BE2C (cell line): ENCODE measurements at regions not wholly inside any gene's neighbourhood (a gene's known extent, or its start where the extent isn't known, plus 50 kb on each side); places are given as distances from the start of the nearest gene placed in this dataset.

Source experiments
- DNase-seq: peaks from one replicate; pipeline ENCODE4 v3.0.0-alpha.2; 2020
- H3K27me3 ChIP-seq: fragments of 250-450 bp; sonication (Bioruptor Pico); 2 replicates; pipeline ENCODE4 v1.5.1; 2020; ENCODE audit warnings: mild to moderate bottlenecking
- H3K36me3 ChIP-seq: fragments of 250-450 bp; sonication (Bioruptor Pico); 2 replicates; pipeline ENCODE4 v1.5.1; 2020; ENCODE audit warnings: mild to moderate bottlenecking
- H3K4me1 ChIP-seq: fragments of 250-450 bp; sonication (Bioruptor Pico); 2 replicates; pipeline ENCODE4 v1.5.1; 2020
- H3K4me3 ChIP-seq: 2 replicates; pipeline ENCODE4 v1.5.1; 2011; ENCODE audit warnings: low read depth, low read length
- H3K9me3 ChIP-seq: fragments of 250-450 bp; sonication (Bioruptor Pico); 2 replicates; pipeline ENCODE4 v1.5.1; 2020
- TF ChIP-seq, protein P1 (sequence below): IDR thresholded peaks from 2 replicates; pipeline ENCODE4 v1.5.1; 2012; ENCODE audit warnings: mild to moderate bottlenecking, low read depth, low read length

DNA sequence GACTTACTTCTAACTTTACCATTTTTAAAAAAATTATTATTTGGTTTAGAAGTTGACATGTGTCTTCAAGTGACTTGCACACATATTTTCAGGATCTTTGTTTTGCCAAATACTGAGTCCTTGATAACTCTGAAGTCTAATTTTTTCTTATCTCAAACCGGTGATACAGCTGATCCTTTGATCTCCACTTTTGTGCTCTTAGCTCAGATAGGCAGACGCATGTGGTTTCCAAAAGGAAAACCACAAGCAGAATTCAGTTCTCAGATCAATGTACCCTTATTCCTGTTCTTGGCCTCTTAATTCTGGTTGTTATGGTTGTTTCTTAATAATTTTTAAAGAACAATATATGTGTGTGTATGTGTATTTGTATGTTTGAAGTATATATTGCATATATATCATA is 238.3 kb upstream of the EDIL3 start:
- Histone ChIP-seq H3K9me3 (no peaks in the 10 kb centered on the region), H3K4me3 (no peak overlapping the region), H3K36me3 (no peaks in the 10 kb centered on the region), H3K4me1 (no peaks in the 10 kb centered on the region), H3K27me3 (no peaks in the 10 kb centered on the region)
- no peak for DNase-seq
- TF ChIP-seq, protein P1, sequence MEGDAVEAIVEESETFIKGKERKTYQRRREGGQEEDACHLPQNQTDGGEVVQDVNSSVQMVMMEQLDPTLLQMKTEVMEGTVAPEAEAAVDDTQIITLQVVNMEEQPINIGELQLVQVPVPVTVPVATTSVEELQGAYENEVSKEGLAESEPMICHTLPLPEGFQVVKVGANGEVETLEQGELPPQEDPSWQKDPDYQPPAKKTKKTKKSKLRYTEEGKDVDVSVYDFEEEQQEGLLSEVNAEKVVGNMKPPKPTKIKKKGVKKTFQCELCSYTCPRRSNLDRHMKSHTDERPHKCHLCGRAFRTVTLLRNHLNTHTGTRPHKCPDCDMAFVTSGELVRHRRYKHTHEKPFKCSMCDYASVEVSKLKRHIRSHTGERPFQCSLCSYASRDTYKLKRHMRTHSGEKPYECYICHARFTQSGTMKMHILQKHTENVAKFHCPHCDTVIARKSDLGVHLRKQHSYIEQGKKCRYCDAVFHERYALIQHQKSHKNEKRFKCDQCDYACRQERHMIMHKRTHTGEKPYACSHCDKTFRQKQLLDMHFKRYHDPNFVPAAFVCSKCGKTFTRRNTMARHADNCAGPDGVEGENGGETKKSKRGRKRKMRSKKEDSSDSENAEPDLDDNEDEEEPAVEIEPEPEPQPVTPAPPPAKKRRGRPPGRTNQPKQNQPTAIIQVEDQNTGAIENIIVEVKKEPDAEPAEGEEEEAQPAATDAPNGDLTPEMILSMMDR = no peak

DNA sequence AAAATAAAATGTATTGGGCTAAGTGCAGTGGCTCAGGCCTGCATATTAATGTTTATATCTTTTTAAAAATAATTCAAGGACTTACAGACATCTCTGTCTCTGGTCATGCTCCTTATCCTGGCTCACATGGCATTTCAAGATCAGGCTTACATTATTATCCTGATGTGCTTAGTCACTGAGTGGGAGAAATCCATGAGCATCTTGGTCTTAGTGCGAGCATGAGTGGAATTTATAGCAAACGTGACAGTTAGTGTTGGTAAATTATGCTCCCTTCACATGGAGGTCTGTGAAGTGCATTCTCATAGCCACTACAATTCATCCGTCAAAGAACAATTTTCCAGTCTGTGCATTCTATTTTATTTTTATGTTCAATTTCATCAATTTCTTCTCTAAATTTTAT is 237.8 kb upstream of the EDIL3 start:
- TF ChIP-seq, protein P1 = no peak
- DNase-seq = no peak
- no peaks in the 10 kb centered on the region for H3K36me3 ChIP-seq
- H3K9me3 ChIP-seq = no peaks in the 10 kb centered on the region
- H3K27me3 ChIP-seq = no peaks in the 10 kb centered on the region
- no peaks in the 10 kb centered on the region for H3K4me1 ChIP-seq
- H3K4me3 ChIP-seq = no peak overlapping the region

DNA sequence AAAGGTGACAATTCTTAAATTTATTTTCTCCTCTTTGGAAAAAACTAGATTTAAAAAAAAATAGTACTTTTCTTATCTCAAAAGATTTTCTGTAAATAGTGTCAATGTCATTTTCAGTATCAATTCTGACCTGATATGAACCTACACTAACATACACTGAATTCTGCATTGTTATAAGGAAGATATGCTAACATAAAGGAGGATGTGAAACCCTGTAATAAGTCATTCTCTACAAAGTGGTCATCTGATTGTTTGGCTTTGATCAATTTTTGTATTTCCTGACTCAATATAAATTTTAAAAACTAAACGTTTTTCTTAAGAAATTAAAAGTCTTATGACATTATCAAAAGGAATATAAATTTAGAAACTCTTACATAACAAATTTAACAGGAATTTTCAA is 233.6 kb upstream of the EDIL3 start:
- Histone ChIP-seq H3K4me3 (no peak overlapping the region), H3K36me3 (no peaks in the 10 kb centered on the region), H3K4me1 (no peaks in the 10 kb centered on the region), H3K27me3 (no peaks in the 10 kb centered on the region), H3K9me3 (no peaks in the 10 kb centered on the region)
- TF ChIP-seq, protein P1 = no peak
- no peak for DNase-seq

DNA sequence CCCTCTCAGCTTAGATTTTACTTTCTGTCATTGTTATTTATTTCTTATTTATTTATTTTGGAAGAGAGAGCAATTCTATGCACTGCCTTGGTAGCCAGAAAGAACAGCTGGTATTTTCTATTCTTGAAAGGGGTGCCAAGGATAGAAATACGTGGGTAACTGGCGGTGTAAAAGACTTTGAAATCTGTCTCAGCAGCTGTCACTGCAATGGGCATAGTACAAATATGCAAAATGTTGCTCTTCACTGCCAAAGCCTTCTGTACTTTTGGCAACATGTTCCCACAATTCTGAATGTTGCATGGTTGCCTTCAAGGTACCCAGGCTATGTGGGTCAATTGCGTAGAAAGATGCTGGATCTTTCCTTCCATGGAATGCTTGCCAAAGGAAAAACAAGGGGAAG is 230.2 kb upstream of the EDIL3 start:
- Histone ChIP-seq H3K27me3 (no peaks in the 10 kb centered on the region), H3K4me1 (no peaks in the 10 kb centered on the region), H3K9me3 (no peaks in the 10 kb centered on the region), H3K36me3 (no peaks in the 10 kb centered on the region), H3K4me3 (no peak overlapping the region)
- TF ChIP-seq, protein P1 = no peak
- no peak for DNase-seq

DNA sequence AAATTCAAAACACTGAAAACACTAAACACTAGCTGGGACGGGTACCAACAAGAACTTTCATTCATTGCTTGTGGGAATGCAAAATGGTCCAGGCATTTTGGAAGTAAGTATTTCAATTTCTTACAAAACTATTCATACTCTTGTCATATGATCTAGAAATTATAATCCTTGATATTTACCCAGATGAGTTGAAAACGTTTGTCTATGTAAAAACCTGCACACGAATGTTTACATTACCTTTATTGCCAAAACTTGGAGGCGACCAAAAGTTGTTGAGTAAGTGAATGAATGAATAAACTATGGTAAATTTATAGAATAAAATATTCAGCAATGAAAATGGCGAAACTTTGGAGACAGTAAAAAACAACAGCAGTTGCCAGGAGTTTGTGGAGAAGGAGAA is 222.1 kb upstream of the EDIL3 start:
- Histone ChIP-seq H3K27me3 (no peaks in the 10 kb centered on the region), H3K9me3 (no peaks in the 10 kb centered on the region), H3K4me1 (no peaks in the 10 kb centered on the region), H3K4me3 (no peak overlapping the region), H3K36me3 (no peaks in the 10 kb centered on the region)
- TF ChIP-seq, protein P1 = no peak
- DNase-seq = no peak

DNA sequence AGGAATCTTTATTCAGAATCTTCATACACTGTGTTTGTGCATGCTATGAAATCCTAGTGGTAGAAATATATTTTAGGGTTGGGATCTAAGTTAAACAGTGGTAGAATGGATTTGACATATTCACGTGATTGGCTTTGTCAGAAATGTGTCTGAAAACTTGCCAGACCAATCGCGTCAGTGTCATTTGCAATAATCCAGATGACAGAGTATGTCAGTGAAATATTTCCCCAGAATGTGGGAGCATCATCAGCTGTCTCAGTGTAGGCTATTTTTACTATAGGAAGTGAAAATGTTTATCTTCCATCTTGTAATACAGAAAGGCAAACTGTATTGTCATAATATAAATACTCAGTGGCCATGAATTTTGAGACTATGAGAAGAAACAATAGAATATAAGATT is 220.6 kb upstream of the EDIL3 start:
- Histone ChIP-seq H3K4me3 (no peak overlapping the region), H3K36me3 (no peaks in the 10 kb centered on the region), H3K27me3 (no peaks in the 10 kb centered on the region), H3K9me3 (no peaks in the 10 kb centered on the region), H3K4me1 (no peaks in the 10 kb centered on the region)
- DNase-seq = no peak
- TF ChIP-seq, protein P1 = no peak
